Hepatic stellate cell (primary cell): ENCODE measurements at regions not wholly inside any gene's neighbourhood (a gene's known extent, or its start where the extent isn't known, plus 50 kb on each side); places are given as distances from the start of the nearest gene placed in this dataset.

Source experiments
- DNase-seq: peaks from one replicate; pipeline ENCODE4 v3.0.0; 2011; ENCODE audit warnings: low spot score

DNA sequence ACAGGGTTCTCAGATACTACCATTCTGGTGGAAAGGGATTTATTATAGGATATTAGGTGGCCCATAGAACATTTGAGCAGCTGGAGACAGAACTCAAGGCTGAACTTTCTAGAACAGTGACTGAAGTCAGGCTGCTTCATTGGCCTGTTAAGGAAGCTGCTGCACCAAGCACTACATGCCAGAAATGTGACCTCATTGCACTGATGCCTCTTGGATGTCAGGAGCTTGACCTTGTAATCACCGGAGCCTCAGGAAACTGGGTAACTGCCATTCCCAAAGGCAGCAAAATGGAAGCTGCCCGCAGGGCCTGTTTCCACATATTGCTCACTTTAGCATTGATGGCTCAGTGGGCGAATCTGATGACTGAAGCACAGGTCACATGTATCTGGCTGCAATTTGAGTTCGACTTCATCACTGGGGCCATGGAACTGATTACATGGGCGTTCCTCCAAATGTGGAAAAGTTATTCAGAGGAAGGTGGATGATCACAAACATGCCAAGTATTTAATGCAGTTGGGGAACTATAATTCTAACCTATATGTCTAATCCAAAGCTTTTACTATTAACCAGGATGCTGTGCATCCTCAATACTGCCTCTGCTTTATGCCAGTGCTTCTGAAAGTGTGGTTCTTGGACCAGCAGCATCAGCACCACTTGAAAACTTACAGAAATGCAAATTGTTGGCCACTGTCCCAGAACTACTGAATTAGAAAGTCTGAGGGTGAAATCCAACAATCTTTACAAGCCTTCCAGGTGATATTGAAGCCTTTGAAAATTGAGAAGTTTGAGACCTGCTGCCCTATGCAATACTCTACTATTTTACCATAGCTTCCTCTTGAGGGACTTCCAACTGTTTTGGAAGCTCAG lies 337.2 kb upstream of the NAV3 start:
- DNase-seq: no peak

- no peak for DNase-seq
Measured at GRCh38 chr12:77492536-77492935, 338.2 kb upstream of the NAV3 start.

DNA sequence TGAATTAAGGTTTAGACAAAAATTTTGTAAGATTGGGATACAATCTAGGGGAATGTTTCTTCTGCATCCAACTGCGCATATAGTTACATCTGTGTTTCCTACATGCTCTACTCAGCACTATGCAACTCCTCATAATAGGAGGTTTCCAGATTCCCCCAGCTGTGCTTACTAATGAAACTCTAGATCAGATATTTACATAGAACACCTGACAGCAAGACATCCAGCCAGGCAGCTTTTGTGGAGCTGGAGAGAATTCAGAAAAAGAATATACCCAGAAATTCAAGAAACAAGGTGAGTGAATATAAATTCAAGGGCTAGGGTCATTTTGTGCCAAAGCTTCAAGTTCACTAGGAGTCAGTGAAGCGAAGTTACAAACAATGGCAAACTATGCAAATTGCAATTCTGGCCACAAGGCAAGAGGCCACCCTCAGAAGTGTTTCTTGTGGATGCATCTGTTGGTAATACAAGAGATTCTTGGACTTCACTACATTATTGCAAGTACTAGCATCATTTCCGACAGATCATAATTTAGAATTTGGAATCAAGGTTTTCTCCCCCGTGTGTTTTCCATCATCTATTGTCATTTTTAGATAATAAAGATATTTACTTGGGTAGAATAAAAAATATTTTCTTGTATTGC lies 341.2 kb upstream of the NAV3 start:
- no peak for DNase-seq

- DNase-seq: peak; percentile 17
Measured at GRCh38 chr12:77488041-77488620, 342.6 kb upstream of the NAV3 start.

- DNase-seq: no peak
Measured at GRCh38 chr12:77486872-77487271, 343.8 kb upstream of the NAV3 start.

- DNase-seq: no peak
Measured at GRCh38 chr12:77485961-77486854, 344.5 kb upstream of the NAV3 start.

- DNase-seq: no peak
Measured at GRCh38 chr12:77481687-77482086, 349.0 kb upstream of the NAV3 start.

GRCh38 chr12:77477907-77478533 lies 352.7 kb upstream of the NAV3 start:
- DNase-seq: no peak

- no peak for DNase-seq
Measured at GRCh38 chr12:77471801-77472200, 358.9 kb upstream of the NAV3 start.

DNA sequence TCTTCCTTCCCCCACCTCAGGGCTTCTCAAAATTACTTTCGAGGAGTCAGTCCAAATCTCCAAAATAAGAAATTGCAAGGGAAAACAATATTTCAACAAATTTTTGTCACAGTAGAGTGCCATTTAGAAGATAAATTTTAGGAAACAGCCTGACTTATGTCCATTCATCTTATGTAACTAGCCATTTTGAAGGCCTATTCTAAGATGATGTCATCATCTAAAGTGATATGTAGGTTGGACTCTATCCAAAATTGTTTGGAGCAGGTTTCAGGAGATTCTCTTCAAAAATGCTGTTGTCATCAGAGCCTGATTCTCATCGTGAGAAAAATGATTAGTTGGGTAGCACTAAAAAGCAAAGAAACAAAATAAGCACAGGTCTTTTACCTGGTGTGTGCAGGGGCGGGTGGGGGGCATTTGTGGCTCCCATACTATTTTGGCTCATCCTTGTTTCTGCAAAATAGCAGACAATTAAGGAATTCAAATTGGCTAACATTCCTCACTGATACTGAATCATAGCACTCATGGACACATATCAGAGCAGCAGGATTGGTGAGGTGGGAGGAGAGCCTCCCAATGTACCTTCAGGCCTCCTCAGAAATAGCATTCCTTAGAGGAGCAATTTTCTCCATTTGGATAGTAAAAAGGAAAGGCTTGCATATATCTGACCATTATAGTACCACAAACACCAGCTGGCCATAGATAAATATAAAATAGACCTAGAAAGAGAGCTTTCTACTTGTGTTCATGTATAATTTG lies 360.9 kb upstream of the NAV3 start:
- DNase-seq: no peak

DNA sequence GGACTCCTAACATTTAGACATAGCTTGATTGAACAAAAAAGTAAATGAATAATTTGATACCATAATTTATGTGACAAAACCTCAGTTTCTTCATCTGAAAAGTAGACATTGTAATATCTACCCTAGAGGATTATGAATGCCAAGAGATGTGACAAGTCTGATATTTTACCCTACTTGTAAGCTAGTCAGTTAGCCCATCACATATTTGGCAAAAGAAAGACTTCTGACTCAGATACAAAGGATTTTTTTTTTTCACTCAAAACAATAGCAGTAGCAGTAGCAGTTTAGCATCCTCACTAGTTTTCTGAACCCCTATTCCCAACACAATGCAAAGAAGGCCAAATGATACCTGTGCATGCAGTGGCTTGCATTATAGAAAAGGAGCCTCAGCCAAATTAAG lies 377.3 kb upstream of the E2F7 start:
- DNase-seq: no peak

GRCh38 chr12:77439749-77440148 lies 374.4 kb upstream of the E2F7 start:
- DNase-seq: no peak

- no peak for DNase-seq
Measured at GRCh38 chr12:77438644-77439043, 373.3 kb upstream of the E2F7 start.

DNA sequence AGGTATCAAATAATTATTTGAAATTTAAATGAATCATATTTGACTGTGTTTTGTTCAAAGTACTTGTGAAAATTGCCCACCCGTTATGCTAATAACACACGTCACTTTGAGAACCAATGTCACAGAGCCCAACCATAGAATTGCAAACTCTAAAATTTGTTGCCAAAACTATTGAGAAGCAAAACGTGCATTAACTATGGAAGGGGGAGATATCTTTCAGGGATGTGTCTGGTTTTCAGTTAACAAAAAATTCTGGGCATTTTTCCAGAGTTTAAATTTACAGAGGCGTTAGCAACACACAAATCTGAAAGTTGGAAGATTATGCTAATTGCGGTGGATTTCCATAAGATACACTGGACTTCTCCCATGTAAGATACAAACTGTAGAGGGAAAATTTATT lies 371.8 kb upstream of the E2F7 start:
- no peak for DNase-seq

DNA sequence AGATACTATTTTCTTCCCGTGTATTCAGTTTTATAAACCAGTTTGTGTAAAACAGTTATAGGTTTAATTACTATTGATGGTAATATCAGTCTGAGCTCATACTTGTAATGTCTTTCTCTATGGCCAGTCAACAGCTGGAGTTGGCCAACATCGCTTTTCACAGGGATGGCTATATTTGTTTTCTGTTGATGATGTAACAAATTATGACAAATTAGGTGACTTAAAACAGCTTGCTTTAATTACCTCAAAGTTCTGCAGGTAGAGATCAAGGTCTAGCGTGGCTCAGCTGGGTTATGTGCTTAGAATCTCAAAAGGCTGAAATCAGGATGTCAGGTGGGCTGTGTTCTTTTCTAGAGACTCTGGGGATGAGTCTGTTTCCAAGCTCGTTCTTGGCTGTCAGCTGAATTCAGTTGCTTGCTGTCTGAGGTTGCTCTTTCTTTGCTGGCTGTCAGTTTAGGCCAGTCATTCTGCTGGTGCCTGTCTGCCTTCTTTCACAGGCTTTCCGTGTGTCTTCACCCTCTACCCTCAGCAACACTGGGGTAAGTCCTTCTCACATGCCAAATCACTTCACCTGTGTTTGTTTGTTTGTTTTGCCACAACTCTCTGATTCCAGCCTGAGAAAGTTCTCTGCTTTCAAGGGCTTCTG lies 370.2 kb upstream of the E2F7 start:
- DNase-seq: no peak

DNA sequence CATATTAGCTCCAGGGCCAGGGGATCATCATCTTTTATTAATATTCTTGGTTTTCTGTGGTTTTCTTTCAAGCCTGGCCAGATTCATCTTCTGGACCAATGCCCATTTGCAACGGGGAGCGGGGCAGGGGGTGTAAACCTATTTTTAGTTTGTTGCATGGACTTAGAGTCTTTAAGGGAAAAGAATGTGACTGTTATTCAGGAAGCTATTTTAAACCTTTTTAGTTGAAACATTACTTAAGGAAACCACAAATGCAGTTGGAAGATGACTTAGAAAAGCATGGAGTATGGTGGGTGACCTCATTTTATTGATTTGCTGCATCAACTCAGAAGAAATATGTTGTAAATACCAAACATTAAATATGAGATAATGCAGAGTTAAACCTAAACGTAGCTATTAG lies 368.4 kb upstream of the E2F7 start:
- DNase-seq: peak; percentile 3

GRCh38 chr12:77429426-77429825 lies 364.1 kb upstream of the E2F7 start:
- DNase-seq: no peak

GRCh38 chr12:77421152-77421551 lies 355.8 kb upstream of the E2F7 start:
- no peak for DNase-seq

- DNase-seq: no peak
Measured at GRCh38 chr12:77409551-77409950, 344.2 kb upstream of the E2F7 start.

DNA sequence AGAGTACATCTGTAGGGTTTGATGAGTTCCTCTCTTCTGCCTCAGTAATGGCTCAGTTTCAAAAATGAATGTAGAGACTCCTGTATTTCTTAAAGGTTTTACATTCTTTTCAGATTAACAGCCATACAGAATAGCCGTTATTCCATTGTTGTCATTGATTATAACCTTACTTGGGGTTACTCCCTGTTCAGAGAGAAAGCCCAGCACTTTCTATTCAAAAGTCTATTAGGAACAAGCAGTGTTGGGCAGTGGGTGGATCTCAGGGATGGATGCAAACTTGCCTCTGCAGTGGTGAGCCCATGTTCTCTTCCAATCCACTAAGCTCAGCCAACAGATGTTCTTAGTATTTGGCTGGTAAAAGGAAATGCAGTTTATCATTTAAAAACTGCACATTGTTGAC lies 342.6 kb upstream of the E2F7 start:
- DNase-seq: no peak
